ENCODE measurements at regions not wholly inside any gene's neighbourhood (a gene's known extent, or its start where the extent isn't known, plus 50 kb on each side); places are given as distances from the start of the nearest gene placed in this dataset.

GRCh38 chr4:3683077-3683743, 83.0 kb upstream of the ADRA2C start (continued):
- TF ChIP-seq GRHL1 (CRISPR knock-in tag; conservative IDR thresholded peaks at IDR 0.05): no peak

GRCh38 chr4:3682236-3683076, 83.7 kb upstream of the ADRA2C start:
- POLR2A ChIA-PET: no interaction called here
- TF ChIP-seq ASH2L (IDR thresholded peaks at IDR 0.05; ENCODE audit: insufficient read length, low read depth, low read length) (no peak), ZNF782 (CRISPR knock-in tag; IDR thresholded peaks at IDR 0.05; ENCODE audit: borderline replicate concordance) (no peak), ZNF773 (CRISPR knock-in tag; IDR thresholded peaks at IDR 0.05; ENCODE audit: borderline replicate concordance) (no peak), NR1H2 (CRISPR knock-in tag; IDR thresholded peaks at IDR 0.05; ENCODE audit: borderline replicate concordance, low read depth) (no peak), ZNF460 (CRISPR knock-in tag; IDR thresholded peaks at IDR 0.05; ENCODE audit: borderline replicate concordance) (no peak), RFX5 (IDR thresholded peaks at IDR 0.05; ENCODE audit: low read depth, low read length) (no peak), MEIS1 (CRISPR knock-in tag; IDR thresholded peaks at IDR 0.05; ENCODE audit: borderline replicate concordance) (no peak), ZBTB39 (CRISPR knock-in tag; IDR thresholded peaks at IDR 0.05) (no peak), ZNF569 (CRISPR knock-in tag; IDR thresholded peaks at IDR 0.05; ENCODE audit: borderline replicate concordance) (no peak), ZNF597 (CRISPR knock-in tag; IDR thresholded peaks at IDR 0.05) (no peak), NBN (conservative IDR thresholded peaks at IDR 0.05) (no peak), HDAC1 (CRISPR knock-in tag; IDR thresholded peaks at IDR 0.05) (no peak), ZNF124 (CRISPR knock-in tag; IDR thresholded peaks at IDR 0.05) (no peak), ZNF766 (CRISPR knock-in tag; IDR thresholded peaks at IDR 0.05; ENCODE audit: borderline replicate concordance) (no peak), RAD51 (IDR thresholded peaks at IDR 0.05; ENCODE audit: borderline replicate concordance) (no peak), RFXANK (CRISPR knock-in tag; IDR thresholded peaks at IDR 0.05) (no peak), PHF20 (CRISPR knock-in tag; IDR thresholded peaks at IDR 0.05) (no peak), NFE2 (CRISPR knock-in tag; IDR thresholded peaks at IDR 0.05) (no peak)

More at GRCh38 chr4:3682236-3683076, 83.7 kb upstream of the ADRA2C start:
- Histone ChIP-seq H4K20me1 (ENCODE audit: insufficient read depth, low read length) (no peaks in the 10 kb centered on the region), H2AFZ (ENCODE audit: low read length) (no peak overlapping the region), H3K9ac (ENCODE audit: insufficient read depth, low read depth, low read length) (no peak overlapping the region), H3K4me2 (ENCODE audit: low read depth, low read length) (no peak overlapping the region), H3K79me2 (ENCODE audit: insufficient read depth, low read length) (no peaks in the 10 kb centered on the region), H3K27ac (ENCODE audit: extremely low read length, insufficient read depth, low read length) (no peak overlapping the region), H3K9me3 (ENCODE audit: low read length) (no peaks in the 10 kb centered on the region), H3K36me3 (replicated peaks in 1 of 2; ENCODE audit: control insufficient read depth in 1 of 2, insufficient read depth in 2 of 2, low read length in 2 of 2) (no peaks in the 10 kb centered on the region), H3K4me1 (ENCODE audit: insufficient read depth, low read length) (no peaks in the 10 kb centered on the region), H3K27me3 (ENCODE audit: control insufficient read depth in 1 of 2, insufficient read depth in 2 of 2, low read length in 2 of 2) (peaks cover 12 to 51% of the 10 kb centered on the region in 2 experiments), H3K4me3 (replicated peaks in 1 of 3; ENCODE audit: insufficient read depth in 1 of 3, low read depth in 2 of 3, low read length in 3 of 3) (no peak overlapping the region)
- CTCF ChIA-PET (ENCODE audit: low intra/inter-chr PET ratio, low total read pairs): no interaction called here
- FAIRE-seq: no peak
- intact Hi-C loops (cut with micrococcal nuclease; ENCODE audit: unreplicated experiment): no loop called here
- BruUV-seq (replicated peaks): no TSS peak
- WGBS (ENCODE audit: low lambda C conversion rate): 36% methylated on average over 12 of the region's 19 CpGs
- ATAC-seq: no peak
- in situ Hi-C loops (cut with HindIII; ENCODE audit: extremely low pct_ligation_motif_present, low pct_unique_long_range_greater_than_20kb): no loop called here
- DNase-seq (ENCODE audit: low spot score): no peak
